Fibroblast of villous mesenchyme (primary cell): ENCODE measurements at regions not wholly inside any gene's neighbourhood (a gene's known extent, or its start where the extent isn't known, plus 50 kb on each side); places are given as distances from the start of the nearest gene placed in this dataset.

Source experiments
- DNase-seq: peaks from one replicate; pipeline ENCODE4 v3.0.0-alpha.2; 2010; ENCODE audit warnings: low read depth
- H3K4me3 ChIP-seq: 2 replicates; pipeline ENCODE4 v1.5.1; 2011; ENCODE audit warnings: low read depth, mild to moderate bottlenecking, low read length
- TF ChIP-seq, protein P1 (sequence below): IDR thresholded peaks from 2 replicates; pipeline ENCODE4 v1.5.1; 2012; ENCODE audit warnings: low read depth, mild to moderate bottlenecking, low read length; ENCODE audit not compliant: insufficient read depth

DNA sequence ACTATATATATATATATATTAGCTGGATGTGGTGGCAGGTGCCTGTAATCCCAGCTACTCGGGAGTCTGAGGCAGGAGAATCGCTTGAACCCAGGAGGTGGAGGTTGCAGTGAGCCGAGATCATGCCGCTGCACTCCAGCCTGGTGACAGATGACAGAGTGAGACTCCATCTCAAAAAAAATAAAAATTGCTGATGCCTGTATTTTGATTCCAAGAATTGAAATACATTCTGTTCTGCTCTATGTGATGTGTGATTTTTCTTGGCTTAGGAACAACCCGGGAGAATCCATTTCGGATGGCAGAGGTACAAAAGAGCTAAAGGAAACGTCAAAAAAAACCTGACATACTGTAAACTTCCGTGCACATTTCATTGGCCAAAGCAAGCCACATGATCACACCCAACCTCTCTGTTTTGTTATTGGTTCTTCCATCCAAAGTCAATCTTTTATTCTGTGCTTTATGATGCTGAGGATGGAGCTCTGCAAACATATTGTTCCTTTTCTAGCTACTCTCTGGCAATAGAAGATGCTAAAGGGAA is 478.1 kb upstream of the MAP2 start:
- no peak overlapping the region for H3K4me3 ChIP-seq
- TF ChIP-seq, protein P1, sequence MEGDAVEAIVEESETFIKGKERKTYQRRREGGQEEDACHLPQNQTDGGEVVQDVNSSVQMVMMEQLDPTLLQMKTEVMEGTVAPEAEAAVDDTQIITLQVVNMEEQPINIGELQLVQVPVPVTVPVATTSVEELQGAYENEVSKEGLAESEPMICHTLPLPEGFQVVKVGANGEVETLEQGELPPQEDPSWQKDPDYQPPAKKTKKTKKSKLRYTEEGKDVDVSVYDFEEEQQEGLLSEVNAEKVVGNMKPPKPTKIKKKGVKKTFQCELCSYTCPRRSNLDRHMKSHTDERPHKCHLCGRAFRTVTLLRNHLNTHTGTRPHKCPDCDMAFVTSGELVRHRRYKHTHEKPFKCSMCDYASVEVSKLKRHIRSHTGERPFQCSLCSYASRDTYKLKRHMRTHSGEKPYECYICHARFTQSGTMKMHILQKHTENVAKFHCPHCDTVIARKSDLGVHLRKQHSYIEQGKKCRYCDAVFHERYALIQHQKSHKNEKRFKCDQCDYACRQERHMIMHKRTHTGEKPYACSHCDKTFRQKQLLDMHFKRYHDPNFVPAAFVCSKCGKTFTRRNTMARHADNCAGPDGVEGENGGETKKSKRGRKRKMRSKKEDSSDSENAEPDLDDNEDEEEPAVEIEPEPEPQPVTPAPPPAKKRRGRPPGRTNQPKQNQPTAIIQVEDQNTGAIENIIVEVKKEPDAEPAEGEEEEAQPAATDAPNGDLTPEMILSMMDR: no peak
- DNase-seq: no peak

DNA sequence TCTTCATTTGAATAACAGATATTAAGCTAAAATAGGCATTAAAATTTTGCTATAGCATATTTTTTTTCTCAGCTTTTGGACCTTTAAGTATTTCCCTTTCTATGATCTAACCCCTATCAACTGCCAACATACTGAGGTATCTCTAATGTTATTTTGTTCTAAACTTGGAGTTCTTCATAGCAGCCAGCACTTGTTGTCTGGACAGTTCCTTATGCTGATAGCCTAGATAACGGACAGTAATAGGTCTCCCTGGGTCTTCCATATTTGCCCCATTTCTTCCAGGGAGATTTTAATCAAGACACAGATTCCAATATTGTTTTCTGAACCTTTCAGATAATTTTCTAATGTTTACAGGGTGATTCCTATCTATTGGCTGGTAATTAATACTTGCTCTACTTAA is 475.8 kb upstream of the MAP2 start:
- H3K4me3 ChIP-seq: no peak overlapping the region
- TF ChIP-seq, protein P1: no peak
- DNase-seq: no peak

DNA sequence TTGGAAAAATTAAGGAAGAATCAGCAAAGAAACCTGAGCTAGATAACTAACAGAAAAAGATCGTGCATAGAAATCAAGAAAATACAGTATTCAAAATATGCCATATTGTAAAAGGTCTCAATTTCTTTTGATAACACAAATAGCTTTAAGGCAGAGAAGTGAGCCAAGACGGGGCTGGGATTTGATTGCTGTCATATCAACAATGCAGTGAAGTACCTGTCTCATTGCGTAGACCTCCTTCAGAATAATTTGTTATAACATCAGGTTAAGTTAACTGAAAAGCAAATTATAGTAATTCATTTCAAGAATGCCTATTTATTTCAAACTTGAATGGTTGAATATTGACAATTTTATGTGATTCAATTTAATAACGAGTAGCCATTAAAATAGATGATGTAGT is 453.8 kb upstream of the MAP2 start:
- no peak for DNase-seq
- TF ChIP-seq, protein P1: no peak
- no peak overlapping the region for H3K4me3 ChIP-seq

- DNase-seq: no peak
- TF ChIP-seq, protein P1: no peak
- no peak overlapping the region for H3K4me3 ChIP-seq
These were observed 446.3 kb upstream of the MAP2 start for GRCh38 chr2:208977582-208977981.

- TF ChIP-seq, protein P1: no peak
- DNase-seq: no peak
These were observed 444.9 kb upstream of the MAP2 start for GRCh38 chr2:208978946-208979345.

DNA sequence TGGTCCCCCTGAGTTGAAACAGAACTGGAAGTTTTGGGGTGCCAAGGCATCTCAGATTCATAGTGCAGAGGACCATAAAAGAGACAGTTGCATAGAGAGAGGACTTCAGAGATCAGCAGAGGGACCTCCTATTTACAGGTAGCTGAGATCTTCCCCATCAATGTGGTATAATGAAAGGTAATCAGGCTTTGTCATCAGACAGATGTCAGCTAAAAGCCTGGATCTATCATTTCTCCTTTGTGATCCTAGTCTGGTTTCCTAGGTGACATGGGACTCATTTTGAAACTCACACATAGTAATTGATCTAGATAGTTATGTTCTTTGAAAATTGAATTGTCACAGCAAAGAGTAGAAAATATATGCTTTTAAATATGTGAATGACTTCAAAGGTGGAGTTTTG is 443.5 kb upstream of the MAP2 start:
- DNase-seq: no peak
- TF ChIP-seq, protein P1: no peak
- no peak overlapping the region for H3K4me3 ChIP-seq

More at GRCh38 chr2:208978946-208979345, 444.9 kb upstream of the MAP2 start:
- no peak overlapping the region for H3K4me3 ChIP-seq

GRCh38 chr2:208982831-208983230 is 441.0 kb upstream of the MAP2 start:
- H3K4me3 ChIP-seq: no peak overlapping the region
- TF ChIP-seq, protein P1: no peak
- no peak for DNase-seq
